ENCODE measurements at regions not wholly inside any gene's neighbourhood (a gene's known extent, or its start where the extent isn't known, plus 50 kb on each side); places are given as distances from the start of the nearest gene placed in this dataset.

- H3K4me3 ChIP-seq, result no peak overlapping the region
- in situ Hi-C loops (cut with MboI; ENCODE audit: low pct_unique_long_range_greater_than_20kb in 2 of 9, low sequenced_read_pairs in 9 of 9, unreplicated experiment in 9 of 9), result no loop called here
- H3K27ac ChIP-seq, result peak overlapping the region in 1 of 2 donors; percentile 57
- no peak for ATAC-seq (replicated peaks in 6 of 8)
- H3K4me1 ChIP-seq (replicated peaks in 1 of 2), result peaks cover 23 to 28% of the 10 kb centered on the region in 2 donors
- 6 to 100% (median 77%) methylated on average over 1 to 2 of the region's 2 CpGs; no CpG with 5 or more reads in 1 of the 10 experiments for WGBS, 10 experiments
Measured at GRCh38 chr6:130671119-130671518, 156.1 kb upstream of the SMLR1 start.

GRCh38 chr6:130671577-130671976 is 155.6 kb upstream of the SMLR1 start:
- WGBS, 10 experiments, result 55 to 100% (median 73%) methylated on average over 1 to 9 of the region's 11 CpGs; no CpG with 5 or more reads in 4 of the 10 experiments
- no peak for ATAC-seq (replicated peaks in 6 of 8)
- Histone ChIP-seq H3K27ac (peak overlapping the region in 1 of 2 donors; percentile 57), H3K4me1 (replicated peaks in 1 of 2) (peaks cover 23 to 28% of the 10 kb centered on the region in 2 donors), H3K4me3 (no peak overlapping the region)
- in situ Hi-C loops (cut with MboI; ENCODE audit: low pct_unique_long_range_greater_than_20kb in 2 of 9, low sequenced_read_pairs in 9 of 9, unreplicated experiment in 9 of 9), result no loop called here

GRCh38 chr6:130672153-130672552 is 155.1 kb upstream of the SMLR1 start:
- peak overlapping the region in 1 of 2 donors; percentile 57 for H3K27ac ChIP-seq
- no peak overlapping the region for H3K4me3 ChIP-seq
- in situ Hi-C loops (cut with MboI; ENCODE audit: low pct_unique_long_range_greater_than_20kb in 2 of 9, low sequenced_read_pairs in 9 of 9, unreplicated experiment in 9 of 9), result no loop called here
- peaks cover 23 to 28% of the 10 kb centered on the region in 2 donors for H3K4me1 ChIP-seq (replicated peaks in 1 of 2)
- WGBS, 10 experiments, result 0 to 100% (median 90%) methylated on average over 1 to 5 of the region's 6 CpGs; no CpG with 5 or more reads in 2 of the 10 experiments
- ATAC-seq (replicated peaks in 6 of 8), result no peak

GRCh38 chr6:130674604-130675003 is 152.6 kb upstream of the SMLR1 start:
- Histone ChIP-seq H3K27ac (no peak overlapping the region), H3K4me3 (no peak overlapping the region), H3K4me1 (replicated peaks in 1 of 2) (peaks cover 17 to 20% of the 10 kb centered on the region in 2 donors)
- ATAC-seq (replicated peaks in 6 of 8), result no peak
- in situ Hi-C loops (cut with MboI; ENCODE audit: low pct_unique_long_range_greater_than_20kb in 2 of 9, low sequenced_read_pairs in 9 of 9, unreplicated experiment in 9 of 9), result loop anchor here in 3 of 9 experiments (25.0 kb wide), 1 partner anchor 312 kb away; the partner anchor contains the start of gene TMEM200A (in 3 of the 3)

GRCh38 chr6:130675072-130675471 is 152.1 kb upstream of the SMLR1 start:
- Histone ChIP-seq H3K4me1 (replicated peaks in 1 of 2) (peaks cover 13 to 16% of the 10 kb centered on the region in 2 donors), H3K27ac (no peak overlapping the region), H3K4me3 (no peak overlapping the region)
- no peak for ATAC-seq (replicated peaks in 6 of 8)
- in situ Hi-C loops (cut with MboI; ENCODE audit: low pct_unique_long_range_greater_than_20kb in 2 of 9, low sequenced_read_pairs in 9 of 9, unreplicated experiment in 9 of 9), result loop anchor here in 3 of 9 experiments (25.0 kb wide), 1 partner anchor 313 kb away; the partner anchor contains the start of gene TMEM200A (in 3 of the 3)
- WGBS, 10 experiments, result 29 to 94% (median 83%) methylated on average over 1 to 3 of the region's 3 CpGs; no CpG with 5 or more reads in 1 of the 10 experiments

DNA sequence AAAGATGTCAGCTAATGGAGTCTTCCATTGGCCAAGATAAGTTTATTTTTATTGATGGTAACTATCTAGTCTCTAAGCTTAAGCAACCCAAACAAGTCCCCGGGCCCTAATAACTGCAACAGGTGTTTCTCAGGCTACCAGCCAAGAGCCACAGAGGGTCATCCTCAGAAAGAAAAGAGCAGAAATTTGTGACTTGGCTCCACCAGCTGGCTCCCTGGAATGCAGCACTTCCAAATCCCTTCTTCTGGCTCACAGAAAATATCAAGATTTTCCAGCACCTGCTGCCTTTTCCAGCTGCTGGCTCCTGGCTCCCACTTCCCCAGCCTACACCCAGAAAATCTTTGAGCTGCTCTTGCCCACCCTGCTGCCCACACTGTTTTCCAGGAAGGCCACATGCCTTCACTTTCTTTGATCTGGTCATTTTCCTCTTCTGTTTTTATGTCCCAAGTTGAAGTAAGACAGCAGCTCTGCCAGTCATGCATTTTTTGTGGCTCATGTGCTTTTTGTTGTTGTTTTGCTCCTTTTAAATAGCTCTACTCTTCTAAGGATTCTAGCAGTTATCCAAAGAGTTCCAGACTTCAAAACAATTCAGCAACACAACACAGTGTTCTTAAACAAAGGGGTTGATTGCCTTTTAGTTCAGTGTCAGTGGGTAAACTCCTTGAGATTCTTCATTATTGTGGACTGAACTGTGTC is 151.0 kb upstream of the SMLR1 start:
- no peak overlapping the region for H3K4me3 ChIP-seq
- in situ Hi-C loops (cut with MboI; ENCODE audit: low pct_unique_long_range_greater_than_20kb in 2 of 9, low sequenced_read_pairs in 9 of 9, unreplicated experiment in 9 of 9), result loop anchor here in 3 of 9 experiments (25.0 kb wide), 1 partner anchor 314 kb away; the partner anchor contains the start of gene TMEM200A (in 3 of the 3)
- peaks cover 3 to 9% of the 10 kb centered on the region in 2 donors for H3K4me1 ChIP-seq (replicated peaks in 1 of 2)
- WGBS, 10 experiments, result 0 to 80% (median 25%) methylated on average over 1 of the region's 1 CpG; no CpG with 5 or more reads in 5 of the 10 experiments
- no peak for ATAC-seq (replicated peaks in 6 of 8)
- H3K27ac ChIP-seq, result no peak overlapping the region

GRCh38 chr6:130676773-130677144 is 150.4 kb upstream of the SMLR1 start:
- H3K4me3 ChIP-seq, result no peak overlapping the region
- WGBS, 10 experiments, result 29 to 100% (median 67%) methylated on average over 1 of the region's 1 CpG; no CpG with 5 or more reads in 3 of the 10 experiments
- H3K4me1 ChIP-seq (replicated peaks in 1 of 2), result peaks cover 3% of the 10 kb centered on the region in 2 donors
- H3K27ac ChIP-seq, result no peak overlapping the region
- ATAC-seq (replicated peaks in 6 of 8), result no peak
- in situ Hi-C loops (cut with MboI; ENCODE audit: low pct_unique_long_range_greater_than_20kb in 2 of 9, low sequenced_read_pairs in 9 of 9, unreplicated experiment in 9 of 9), result loop anchor here in 3 of 9 experiments (25.0 kb wide), 1 partner anchor 314 kb away; the partner anchor contains the start of gene TMEM200A (in 3 of the 3)

DNA sequence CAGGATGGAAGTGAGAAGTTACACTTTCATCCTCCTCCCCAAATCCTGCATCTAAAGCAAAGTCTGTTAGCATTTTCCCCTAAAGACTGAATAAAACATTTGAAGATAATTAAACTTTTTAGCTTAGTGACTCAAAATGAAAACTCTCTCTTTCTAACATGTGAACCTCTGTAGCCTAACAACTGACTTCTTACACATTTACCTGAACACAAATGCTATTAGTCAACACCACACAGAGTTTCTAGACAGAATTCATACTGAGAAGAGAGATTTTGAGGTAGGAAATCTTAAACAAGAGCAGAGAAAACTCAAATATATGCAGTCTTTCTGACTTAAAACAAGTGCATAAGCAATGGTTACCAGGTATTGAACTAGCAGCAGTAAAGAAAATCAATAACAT is 149.9 kb upstream of the SMLR1 start:
- no peak for ATAC-seq (replicated peaks in 6 of 8)
- Histone ChIP-seq H3K4me3 (no peak overlapping the region), H3K27ac (no peak overlapping the region), H3K4me1 (replicated peaks in 1 of 2) (peaks cover 0 to 7% of the 10 kb centered on the region in 2 donors)
- in situ Hi-C loops (cut with MboI; ENCODE audit: low pct_unique_long_range_greater_than_20kb in 2 of 9, low sequenced_read_pairs in 9 of 9, unreplicated experiment in 9 of 9), result loop anchor here in 3 of 9 experiments (25.0 kb wide), 1 partner anchor 315 kb away; the partner anchor contains the start of gene TMEM200A (in 3 of the 3)

- WGBS, 10 experiments, result 0 to 93% (median 48%) methylated on average over 1 to 3 of the region's 3 CpGs; no CpG with 5 or more reads in 4 of the 10 experiments
- Histone ChIP-seq H3K27ac (no peak overlapping the region), H3K4me3 (no peak overlapping the region), H3K4me1 (replicated peaks in 1 of 2) (peaks cover 0 to 7% of the 10 kb centered on the region in 2 donors)
- no peak for ATAC-seq (replicated peaks in 6 of 8)
- in situ Hi-C loops (cut with MboI; ENCODE audit: low pct_unique_long_range_greater_than_20kb in 2 of 9, low sequenced_read_pairs in 9 of 9, unreplicated experiment in 9 of 9), result loop anchor here in 3 of 9 experiments (25.0 kb wide), 1 partner anchor 315 kb away; the partner anchor contains the start of gene TMEM200A (in 3 of the 3)
Measured at GRCh38 chr6:130677766-130678165, 149.4 kb upstream of the SMLR1 start.

GRCh38 chr6:130679684-130680083 is 147.5 kb upstream of the SMLR1 start:
- 0 to 100% (median 47%) methylated on average over 1 to 2 of the region's 2 CpGs; no CpG with 5 or more reads in 2 of the 10 experiments for WGBS, 10 experiments
- Histone ChIP-seq H3K4me1 (replicated peaks in 1 of 2) (peaks cover 4 to 12% of the 10 kb centered on the region in 2 donors), H3K4me3 (no peak overlapping the region), H3K27ac (no peak overlapping the region)
- ATAC-seq (replicated peaks in 6 of 8), result no peak
- in situ Hi-C loops (cut with MboI; ENCODE audit: low pct_unique_long_range_greater_than_20kb in 2 of 9, low sequenced_read_pairs in 9 of 9, unreplicated experiment in 9 of 9), result loop anchor here in 3 of 9 experiments (25.0 kb wide), 1 partner anchor 317 kb away; the partner anchor contains the start of gene TMEM200A (in 3 of the 3)

DNA sequence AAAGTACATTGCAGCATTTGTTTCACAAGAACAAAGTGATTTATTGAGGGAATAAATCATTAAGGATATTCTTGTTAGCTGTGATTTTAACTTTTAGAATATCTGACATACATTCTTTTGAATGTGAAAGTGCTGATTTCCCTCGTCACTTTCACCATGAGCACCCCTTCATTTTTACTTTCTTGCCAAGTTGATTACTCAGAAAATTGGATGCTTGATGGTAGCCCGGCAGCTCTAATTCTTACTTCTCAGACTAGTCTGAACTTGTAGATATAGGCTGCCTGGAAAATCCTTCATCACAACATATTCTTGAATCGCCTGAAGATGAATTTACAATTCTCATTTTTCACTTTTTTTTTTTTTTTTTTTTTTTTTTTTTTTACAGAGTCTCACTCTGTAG is 147.1 kb upstream of the SMLR1 start:
- Histone ChIP-seq H3K27ac (no peak overlapping the region), H3K4me1 (replicated peaks in 1 of 2) (peaks cover 4 to 13% of the 10 kb centered on the region in 2 donors), H3K4me3 (no peak overlapping the region)
- 21 to 94% (median 55%) methylated on average over 2 to 3 of the region's 3 CpGs for WGBS, 10 experiments
- ATAC-seq (replicated peaks in 6 of 8), result no peak
- in situ Hi-C loops (cut with MboI; ENCODE audit: low pct_unique_long_range_greater_than_20kb in 2 of 9, low sequenced_read_pairs in 9 of 9, unreplicated experiment in 9 of 9), result loop anchor here in 3 of 9 experiments (25.0 kb wide), 1 partner anchor 318 kb away; the partner anchor contains the start of gene TMEM200A (in 3 of the 3)

- H3K27ac ChIP-seq, result no peak overlapping the region
- ATAC-seq (replicated peaks in 6 of 8), result peak in 2 of 8 experiments; percentile 38 to 57
- in situ Hi-C loops (cut with MboI; ENCODE audit: low pct_unique_long_range_greater_than_20kb in 2 of 9, low sequenced_read_pairs in 9 of 9, unreplicated experiment in 9 of 9), result loop anchor here in 3 of 9 experiments (25.0 kb wide), 1 partner anchor 319 kb away; the partner anchor contains the start of gene TMEM200A (in 3 of the 3)
- H3K4me3 ChIP-seq, result no peak overlapping the region
- 0 to 100% (median 78%) methylated on average over 1 of the region's 1 CpG; no CpG with 5 or more reads in 1 of the 10 experiments for WGBS, 10 experiments
- H3K4me1 ChIP-seq (replicated peaks in 1 of 2), result peaks cover 4 to 13% of the 10 kb centered on the region in 2 donors
Measured at GRCh38 chr6:130681028-130681427, 146.2 kb upstream of the SMLR1 start.

DNA sequence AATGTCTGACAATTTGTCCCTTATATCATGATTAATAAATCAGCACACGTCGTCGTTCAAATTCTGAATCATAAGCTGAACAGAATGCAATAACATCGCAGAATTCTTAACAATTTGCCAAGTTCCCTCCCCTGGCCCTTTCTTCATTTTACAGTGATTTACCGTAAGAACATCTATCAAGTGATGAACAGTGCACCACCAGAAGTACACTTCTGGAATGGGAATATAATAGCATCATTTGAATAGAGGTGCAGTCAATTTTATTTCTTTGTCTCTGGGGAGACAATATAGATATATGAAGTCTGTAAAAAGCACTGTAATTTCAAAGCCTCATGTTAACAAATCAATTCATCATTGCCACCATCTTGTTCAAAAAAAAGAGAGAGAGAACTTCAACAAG is 145.1 kb upstream of the SMLR1 start:
- ATAC-seq (replicated peaks in 6 of 8), result peak in 3 of 8 experiments; percentile 63 to 81 (median 68)
- Histone ChIP-seq H3K4me1 (replicated peaks in 1 of 2) (peaks cover 4 to 13% of the 10 kb centered on the region in 2 donors), H3K27ac (no peak overlapping the region), H3K4me3 (no peak overlapping the region)
- in situ Hi-C loops (cut with MboI; ENCODE audit: low pct_unique_long_range_greater_than_20kb in 2 of 9, low sequenced_read_pairs in 9 of 9, unreplicated experiment in 9 of 9), result loop anchor here in 3 of 9 experiments (25.0 kb wide), 1 partner anchor 320 kb away; the partner anchor contains the start of gene TMEM200A (in 3 of the 3)
- WGBS, 10 experiments, result 49 to 100% (median 69%) methylated on average over 1 to 5 of the region's 5 CpGs
